OCI-M1 (cell line): ENCODE measurements at regions not wholly inside any gene's neighbourhood (a gene's known extent, or its start where the extent isn't known, plus 50 kb on each side); places are given as distances from the start of the nearest gene placed in this dataset.
"Not testable (repeated sequence)": the region's sequence is repeated elsewhere in the genome, so short reads cannot be mapped to it uniquely, and the experiment has no call there.

Experiments used
- DNase-seq: peaks from one replicate; lab custom pipeline; 2025; lab: John Stamatoyannopoulos, UW

DNA sequence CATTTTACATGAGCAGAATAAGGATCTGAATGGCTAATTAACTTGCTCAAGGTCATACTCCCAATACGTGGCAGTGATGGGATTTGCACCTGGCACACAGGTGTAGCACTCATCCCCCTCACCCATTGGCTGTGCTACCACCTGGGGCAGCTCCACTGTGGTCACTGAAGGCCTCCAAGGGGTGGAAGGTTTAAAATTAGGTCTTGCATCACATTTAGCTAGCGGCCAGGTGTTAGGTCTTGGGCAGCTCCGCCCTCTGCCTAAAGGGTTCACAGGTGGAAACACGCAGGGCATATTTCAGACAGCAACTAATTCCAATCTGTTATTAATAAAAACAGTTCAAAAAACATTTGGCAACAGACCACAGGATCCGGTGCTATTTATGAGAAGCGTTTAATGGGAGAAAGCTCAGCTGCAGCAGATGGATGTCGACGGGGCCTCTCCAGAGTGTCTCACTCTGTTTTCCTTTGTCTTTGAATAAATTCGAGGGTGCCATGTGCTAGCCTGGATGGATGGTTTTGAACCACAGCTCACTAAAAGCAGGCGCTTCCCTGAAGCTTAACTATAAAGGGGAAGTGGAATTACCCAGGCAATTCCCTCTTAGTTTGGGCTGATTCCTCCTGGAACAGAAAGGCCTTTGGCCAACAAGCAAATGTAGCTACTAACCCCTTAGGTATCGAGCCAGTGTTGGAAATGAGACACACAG, 1017.6 kb downstream of the TYW1 start:
- no peak for DNase-seq

DNA sequence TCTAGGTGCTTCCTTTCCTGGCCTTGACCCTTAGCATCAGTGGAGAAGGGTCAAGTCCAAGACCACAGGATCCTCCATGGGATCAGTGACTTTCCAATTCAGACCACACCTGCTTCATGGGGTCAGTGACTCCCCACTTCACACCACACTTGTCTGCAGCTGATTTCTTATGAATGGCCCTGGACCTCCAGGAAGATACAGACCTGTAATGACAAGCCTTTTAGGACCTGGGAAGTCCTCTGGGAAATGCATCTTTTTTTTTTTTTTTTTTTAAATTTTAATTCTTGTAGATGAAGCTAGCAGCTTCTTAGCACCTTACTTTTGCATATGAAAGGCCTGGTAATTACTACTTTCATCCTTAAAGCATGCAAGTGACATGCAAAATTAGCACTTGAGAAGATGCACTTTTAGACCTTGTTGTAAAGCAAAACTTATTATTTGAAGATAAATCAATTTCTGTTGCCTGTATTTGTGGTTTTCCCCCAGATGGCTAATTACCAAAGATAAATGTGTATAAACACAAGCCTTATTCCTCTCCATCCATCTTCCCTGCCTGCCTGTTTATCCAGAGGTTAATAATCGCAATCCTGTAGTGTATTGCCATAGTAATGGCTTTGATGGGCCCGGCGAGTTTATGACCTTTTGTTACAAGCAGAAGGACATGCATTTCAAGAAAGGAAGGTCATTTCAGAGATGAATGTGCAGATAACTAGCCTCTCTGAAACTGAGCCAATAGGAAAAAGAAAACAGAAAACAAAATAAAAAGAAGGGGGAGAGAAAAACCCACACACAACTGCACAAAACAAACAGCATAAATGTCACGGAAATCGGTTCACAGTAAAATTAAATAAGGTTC, 1018.7 kb downstream of the TYW1 start:
- no peak for DNase-seq

DNA sequence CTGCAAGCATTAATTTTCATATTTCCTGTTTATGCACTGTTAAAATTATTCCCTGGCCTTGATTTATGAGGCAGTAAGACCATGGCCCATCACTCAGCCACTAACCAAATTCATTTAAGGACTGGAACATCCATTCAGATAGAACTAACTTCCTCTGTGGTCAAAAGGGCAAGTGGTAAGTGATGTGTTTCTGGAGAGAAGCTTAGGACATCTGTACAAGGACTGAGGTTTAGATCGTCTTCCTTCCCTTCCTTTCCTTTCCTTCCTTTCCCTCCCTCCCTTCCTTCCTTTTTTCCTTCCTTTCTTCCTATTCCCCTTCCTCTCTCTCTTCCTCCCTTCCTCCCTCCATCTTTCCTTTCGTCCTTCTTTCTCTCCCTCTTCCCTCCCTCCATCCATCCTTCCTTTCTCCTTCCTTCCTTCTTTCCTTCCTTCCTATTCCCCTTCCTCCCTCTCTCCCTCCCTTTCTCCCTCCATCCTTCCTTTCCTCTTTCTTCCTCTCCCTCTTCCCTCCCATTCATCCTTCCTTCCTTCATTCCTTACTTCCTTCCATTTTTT, 1019.4 kb downstream of the TYW1 start:
- DNase-seq: no peak

DNA sequence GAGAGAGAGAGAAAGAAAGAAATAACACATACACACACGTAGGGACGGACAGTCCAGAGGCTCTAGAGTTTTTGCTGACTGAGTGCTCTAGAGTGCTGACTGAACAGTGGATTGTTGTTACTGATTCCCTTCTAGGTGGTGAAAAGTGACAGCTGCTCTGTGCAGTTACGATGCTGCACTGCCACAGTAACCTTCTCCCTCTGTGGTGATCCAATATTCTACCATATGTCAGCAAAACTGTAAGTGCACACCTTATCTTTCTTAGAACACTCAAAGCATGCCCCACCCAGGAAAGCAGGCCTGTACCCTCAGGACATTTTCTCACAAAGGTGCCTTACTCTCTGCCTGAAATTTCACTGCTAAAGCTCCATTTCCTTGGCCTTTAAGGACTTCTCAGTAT, 1023.5 kb downstream of the TYW1 start:
- no peak for DNase-seq

DNA sequence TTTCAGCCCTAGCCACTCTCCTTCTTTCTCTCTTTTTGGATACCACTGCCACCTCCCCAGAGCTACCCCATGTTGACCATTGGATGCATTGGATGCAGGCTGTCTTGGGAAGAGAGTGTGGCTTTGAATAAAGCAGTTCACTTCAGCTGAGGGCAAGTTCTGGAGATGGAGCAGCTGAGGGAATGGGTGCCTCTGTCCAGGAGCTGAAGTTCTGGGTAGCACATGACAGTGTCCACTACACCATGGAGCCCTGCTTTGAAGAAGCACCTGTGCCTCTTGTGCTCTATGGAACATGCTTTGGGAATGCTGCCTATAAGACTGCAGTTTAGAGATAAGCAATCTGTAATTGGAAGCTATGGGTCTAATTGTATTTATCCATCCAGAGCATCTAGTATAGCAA, 1028.7 kb downstream of the TYW1 start:
- no peak for DNase-seq

DNA sequence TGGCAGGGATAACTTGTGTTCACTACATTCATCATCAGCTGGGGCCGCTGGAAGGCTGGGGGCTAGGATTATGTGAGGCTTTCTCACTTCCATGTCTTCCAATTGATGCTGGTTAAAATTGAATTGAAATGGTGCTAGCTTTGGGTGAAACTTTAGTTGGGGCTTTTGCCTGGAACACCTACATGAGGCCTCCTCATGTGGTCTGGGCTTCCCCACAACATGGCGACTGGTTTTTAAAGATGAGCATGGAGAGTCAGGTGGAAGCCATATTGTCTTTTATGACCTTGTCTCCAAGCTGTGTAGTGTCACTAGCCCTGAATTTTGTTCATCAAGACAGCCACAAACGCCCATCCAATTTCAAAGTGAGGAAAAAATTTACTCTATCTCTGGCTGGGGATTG, 1033.9 kb downstream of the TYW1 start:
- no peak for DNase-seq

DNA sequence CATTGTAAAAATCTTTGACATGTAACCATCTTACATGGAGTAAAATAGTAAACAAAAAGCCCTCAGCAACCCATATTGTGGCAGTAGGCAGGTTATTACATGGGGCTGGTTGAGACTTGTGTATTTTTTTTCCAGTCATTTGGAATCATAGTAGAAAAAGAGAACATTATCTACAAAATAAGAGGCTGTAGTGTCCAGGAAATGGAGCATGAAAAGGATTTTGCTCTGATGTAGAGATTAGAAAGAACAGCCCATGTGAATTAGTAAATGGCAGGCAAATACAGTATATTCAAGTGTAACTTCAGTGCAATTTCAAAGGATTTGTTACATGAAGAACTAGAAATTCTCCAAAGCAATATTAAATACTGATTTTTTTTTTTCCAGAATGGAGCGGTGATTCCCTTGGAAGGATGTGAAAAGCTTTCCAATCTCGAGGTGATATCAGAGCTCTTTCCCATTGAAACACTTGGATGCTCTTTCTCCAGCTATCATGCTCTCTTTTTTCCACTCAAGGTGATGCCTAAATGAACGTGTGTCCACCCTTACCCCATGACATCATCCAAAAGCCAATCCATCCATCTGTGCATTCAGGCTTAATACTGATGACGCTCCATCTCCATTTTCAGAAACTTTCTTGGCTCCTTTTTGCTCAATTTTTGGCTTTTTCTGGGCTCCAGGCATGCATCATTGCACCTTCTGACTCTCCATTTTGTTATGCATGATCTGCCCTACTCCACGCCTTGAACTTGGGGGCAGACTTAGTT, 1034.7 kb downstream of the TYW1 start:
- no peak for DNase-seq

DNA sequence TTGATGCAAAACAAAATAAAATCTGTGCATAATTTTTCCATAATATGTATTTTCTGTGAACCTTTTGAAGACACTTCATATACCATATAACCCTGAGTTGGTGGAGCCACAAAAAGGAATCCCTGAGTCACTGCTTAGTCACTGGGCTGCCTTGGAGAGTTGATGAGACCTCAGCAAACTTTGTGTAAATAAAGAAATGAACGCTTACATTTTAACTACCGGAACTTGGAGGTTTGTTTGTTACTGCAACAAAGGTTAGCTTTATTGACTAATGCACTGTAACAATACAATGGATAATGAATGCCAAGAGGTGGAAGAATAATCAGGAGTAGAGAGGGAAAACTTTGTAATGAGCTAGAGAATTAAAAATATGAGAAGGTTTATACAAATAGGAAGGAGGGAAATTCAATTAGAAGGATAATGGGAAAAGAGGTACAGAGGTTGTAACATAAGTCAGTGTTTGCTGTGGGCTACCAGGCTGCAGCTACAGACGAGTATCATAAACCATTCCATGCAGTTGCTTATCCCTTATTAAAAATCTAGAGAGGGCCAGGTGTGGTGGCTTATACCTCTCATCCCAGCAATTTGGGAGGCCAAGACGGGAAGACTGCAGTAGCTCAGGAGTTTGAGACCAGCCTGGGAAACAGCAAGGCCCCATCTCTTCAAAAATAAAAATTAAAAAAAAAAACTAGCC, 1042.1 kb downstream of the TYW1 start:
- no peak for DNase-seq

DNA sequence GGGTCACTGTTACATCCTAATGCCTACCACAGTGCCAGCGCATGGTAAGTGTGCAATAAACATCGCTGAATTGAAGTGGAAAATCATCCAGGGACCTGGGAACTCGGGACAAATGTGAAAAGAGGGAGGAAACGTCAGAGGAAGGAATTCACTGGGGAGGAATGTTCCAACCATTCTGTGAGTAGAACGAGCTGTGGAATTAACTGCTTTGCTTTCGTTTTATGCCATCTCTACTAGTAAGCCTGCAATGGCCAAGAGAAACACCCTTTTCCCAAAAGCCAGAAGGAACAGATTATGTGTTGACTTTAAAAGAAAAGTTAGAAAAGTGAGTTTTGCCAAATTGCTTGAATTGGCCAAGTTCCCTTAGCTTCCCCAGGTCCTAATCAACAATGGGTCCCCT, 1044.9 kb downstream of the TYW1 start:
- DNase-seq: no peak

DNA sequence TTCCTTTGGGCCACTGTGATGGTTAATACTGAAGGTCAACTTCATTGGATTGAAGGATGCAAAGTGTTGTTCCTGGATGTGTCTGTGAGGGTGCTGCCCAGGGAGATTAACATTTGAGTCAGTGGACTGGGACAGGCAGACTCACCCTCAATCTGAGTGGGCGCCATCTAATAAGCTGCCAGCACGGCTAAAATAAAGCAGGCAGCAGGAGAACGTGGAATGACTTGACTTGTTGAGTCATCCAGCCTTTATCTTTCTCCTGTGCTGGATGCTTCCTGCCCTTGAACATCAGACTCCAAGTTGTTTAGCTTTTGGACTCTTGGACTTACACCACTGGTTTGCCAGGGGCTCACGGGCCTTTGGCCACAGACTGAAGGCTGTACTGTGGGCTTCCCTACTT, 1046.9 kb downstream of the TYW1 start:
- no peak for DNase-seq

DNA sequence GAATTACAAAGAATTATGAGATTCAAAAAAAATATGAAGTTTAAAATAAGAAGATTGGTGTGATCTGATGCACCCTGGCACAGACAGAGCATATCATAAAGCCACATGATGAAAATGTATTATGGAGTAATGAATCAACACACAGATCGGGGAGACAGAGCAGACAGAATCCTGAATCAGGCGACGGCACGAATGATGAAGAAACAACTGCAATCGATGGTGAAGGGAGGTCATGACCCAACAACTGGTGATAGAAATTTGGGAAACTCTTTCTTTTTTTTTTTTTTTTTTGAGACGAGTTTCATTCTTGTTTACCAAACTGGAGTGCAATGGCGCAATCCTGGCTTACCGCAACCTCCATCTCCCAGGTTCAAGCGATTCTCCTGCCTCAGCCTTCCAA, 1054.0 kb downstream of the TYW1 start:
- no peak for DNase-seq

DNA sequence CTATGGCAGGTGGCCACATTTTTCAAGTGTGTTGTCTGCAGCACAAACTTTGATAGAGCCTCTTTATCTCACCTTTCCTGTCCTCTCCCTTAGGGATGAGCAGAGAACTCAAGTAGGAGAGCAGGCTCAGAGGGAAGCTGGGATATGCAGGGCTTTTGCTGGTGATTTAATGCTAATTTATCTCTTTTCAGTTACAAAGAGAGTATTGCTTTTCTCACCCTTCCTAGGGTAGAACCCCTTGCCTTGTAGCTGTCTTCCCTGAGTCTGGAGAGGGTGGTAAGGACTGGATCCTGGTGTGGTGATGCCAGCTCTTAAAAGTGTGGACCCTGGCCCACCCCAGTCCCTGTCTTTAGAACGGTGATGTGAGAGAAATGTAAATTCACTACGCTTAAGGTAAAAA, 1061.4 kb downstream of the TYW1 start:
- DNase-seq: no peak

DNA sequence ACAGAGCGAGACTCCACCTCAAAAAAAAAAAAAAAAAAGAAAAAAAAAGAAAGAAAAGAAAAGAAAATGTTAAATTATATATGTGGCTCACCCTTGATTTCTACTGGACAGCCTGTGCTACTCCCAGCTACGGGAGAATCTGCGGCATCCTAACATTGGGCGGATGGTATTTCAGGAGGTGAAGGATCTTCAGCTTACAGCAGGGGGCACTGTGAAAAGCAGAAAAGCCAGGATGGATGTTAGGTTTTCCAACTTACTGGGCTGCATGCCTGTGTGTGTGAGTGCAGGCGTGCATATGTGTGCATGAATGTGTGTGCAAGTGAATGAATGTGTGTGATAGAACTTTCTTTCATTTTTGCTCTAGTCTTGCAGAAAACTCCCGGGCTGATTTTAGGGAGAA, 1066.5 kb downstream of the TYW1 start:
- DNase-seq: peak; percentile 10

DNA sequence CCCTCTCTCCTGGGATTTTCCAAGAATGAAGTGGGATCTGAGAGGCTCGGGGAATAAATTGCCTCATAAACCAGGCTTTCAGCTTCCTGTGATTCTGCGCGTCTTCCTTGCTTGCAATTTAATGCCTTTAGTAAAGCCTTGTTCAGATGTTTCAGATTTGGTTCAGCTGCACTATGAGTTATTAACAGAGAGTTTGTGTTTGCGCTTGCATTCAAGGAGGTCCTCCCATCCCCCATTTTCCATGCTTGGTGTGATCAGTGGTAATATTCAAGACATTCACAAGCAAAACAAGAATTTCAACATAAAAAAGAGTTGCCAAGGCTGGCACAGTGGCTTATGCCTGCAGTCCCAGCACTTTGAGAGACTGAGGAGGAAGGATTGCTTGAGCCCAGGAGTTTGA, 1068.9 kb downstream of the TYW1 start:
- no peak for DNase-seq

DNA sequence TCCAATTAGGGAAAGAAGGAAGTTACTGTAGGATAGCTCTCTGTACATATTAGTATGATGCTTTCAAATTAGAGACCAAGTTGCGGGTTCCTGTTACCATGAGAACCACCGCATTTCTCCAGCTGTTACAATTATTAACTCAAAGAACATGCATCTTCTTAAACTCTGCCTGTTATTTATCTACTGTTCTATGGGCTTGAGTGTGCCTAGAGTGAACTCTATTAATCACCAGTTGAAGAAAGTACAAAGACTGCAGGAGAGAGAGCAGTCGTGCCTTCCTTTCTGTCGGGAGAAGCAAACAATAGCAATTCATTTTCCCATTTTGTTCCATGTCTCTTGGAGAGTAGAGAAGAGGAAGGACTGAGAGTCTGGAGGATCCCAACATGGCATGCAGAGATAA, 1071.2 kb downstream of the TYW1 start:
- DNase-seq: no peak

DNA sequence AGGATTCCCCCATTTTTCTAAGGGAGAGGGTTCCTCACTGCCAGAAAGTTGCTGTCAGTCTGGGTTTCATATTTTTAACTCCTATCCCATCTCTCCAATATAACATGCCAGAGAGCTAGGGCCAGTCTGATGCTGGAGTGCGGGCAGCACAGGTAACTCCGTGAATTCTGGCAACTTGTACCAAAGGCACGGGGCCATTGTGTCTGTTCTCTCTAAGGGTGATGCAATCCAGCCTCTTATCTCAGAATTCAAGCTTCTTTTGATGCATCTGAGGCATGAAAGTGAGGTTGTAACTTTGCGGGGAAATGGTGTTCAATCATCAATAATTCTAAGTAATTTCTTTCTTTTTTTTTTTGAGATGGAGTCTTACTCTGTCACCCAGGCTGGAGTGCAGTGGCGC, 1074.4 kb downstream of the TYW1 start:
- no peak for DNase-seq

DNA sequence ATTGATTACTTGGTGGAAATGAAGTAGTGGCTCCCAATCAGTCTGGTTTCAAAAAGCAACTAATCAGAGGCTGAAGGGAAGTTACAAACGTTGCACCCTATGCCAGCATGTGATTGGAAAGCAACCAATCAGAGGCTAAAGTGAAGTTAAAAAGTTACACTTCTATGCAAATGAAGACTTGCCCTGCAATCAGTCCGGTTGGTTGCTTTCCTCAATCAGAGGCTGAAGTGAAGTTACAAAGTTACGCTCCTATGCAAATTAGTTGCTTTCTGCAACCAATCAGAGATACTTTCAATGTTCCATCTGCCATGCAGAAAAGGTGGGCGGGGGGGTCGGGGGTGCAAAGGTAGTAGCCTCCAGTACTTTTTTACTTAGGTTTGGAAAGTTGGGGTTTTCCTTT, 1077.1 kb downstream of the TYW1 start:
- no peak for DNase-seq

DNA sequence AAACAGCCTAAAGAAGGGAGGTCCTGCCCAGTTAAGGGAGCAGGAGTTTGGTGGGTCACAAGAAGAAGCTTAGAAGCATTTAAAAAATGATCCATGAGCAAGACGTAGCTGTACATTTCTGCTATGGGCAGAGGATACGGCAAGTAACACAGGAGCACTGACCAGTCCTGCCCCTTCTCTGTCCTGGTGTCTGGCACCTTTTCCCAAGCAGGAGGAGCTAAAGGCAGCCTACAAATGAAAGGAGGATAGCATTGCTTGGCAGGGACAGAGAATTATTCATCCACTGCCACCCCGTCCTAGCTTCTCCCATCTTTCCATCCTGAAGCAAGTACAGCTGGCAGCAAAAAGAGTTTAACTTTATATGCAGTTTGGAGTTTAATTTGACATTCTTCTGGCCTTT, 1077.6 kb downstream of the TYW1 start:
- no peak for DNase-seq

DNA sequence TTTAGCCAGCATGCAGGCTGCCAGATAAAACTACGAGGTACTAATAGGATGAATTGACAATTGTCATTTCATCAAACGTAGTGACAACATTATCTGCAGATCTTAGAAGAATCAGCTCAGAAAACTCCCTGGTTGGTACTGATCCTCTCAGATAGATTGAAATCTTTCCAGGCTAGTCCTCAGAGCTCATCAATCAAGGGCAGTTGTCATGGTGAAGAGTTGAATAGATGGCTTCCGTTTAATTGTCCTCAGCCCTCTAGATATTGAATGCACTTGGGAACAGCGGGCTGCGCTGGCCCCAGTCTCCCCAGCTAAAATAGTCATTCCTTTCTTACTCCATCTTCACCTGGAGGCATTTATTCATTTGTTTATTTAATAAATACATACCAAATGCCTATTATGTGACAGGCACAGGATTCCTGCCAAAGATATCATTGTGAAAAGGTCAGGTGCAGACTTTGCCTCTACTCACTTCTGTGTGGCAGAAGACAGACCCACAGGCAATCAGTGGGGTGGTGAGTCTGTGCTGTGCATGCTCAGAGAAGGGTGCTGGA, 1081.6 kb downstream of the TYW1 start:
- DNase-seq: no peak

DNA sequence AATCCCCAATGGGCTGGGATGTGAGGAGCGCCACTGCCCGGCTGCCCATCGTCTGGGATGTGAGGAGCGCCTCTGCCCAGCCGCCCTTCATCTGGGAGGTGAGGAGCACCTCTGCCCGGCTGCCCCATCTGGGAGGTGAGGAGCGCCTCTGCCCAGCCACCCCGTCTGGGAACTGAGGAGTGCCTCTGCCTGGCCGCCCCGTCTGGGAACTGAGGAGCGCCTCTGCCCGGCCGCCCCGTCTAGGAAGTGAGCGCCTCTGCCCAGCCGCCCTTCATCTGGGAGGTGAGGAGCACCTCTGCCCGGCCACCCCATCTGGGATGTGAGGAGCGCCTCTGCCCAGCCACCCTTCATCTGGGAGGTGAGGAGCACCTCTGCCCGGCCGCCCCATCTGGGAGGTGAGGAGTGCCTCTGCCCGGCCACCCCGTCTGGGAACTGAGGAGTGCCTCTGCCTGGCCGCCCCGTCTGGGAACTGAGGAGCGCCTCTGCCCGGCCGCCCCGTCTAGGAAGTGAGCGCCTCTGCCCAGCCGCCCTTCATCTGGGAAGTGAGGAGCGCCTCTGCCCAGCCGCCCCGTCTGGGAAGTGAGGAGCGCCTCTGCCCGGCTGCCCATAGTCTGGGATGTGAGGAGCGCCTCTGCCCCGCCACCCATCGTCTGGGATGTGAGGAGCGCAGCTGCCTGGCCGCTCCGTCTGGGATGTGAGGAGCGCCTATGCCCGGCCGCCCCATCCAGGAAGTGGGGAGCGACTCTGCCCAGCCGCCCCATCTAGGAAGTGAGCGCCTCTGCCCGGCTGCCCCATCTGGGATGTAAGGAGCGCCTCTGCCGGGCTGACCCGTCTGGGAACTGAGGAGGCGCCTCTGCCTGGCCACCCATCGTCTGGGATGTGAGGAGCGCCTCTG, 1085.7 kb downstream of the TYW1 start:
- DNase-seq: not testable (repeated sequence)
